H1 (cell line): ENCODE measurements at regions not wholly inside any gene's neighbourhood (a gene's known extent, or its start where the extent isn't known, plus 50 kb on each side); places are given as distances from the start of the nearest gene placed in this dataset.

Experiments used
- EZH2 ChIP-seq: fragments of 200-600 bp; sonication (generic); IDR thresholded peaks from 2 replicates; pipeline ENCODE4 v1.7.1; 2012; ENCODE audit warnings: low read depth, mild to moderate bottlenecking, moderate library complexity, low read length, inconsistent platforms; ENCODE audit not compliant: severe bottlenecking
- KDM1A ChIP-seq: fragments of 200-600, 300-600 bp; sonication (generic); IDR thresholded peaks from 2 replicates; pipeline ENCODE4 v1.7.1; 2016; ENCODE audit warnings: mild to moderate bottlenecking, low read length, borderline replicate concordance
- NRF1 ChIP-seq: IDR thresholded peaks from 2 replicates; pipeline ENCODE4 v1.6.1; 2011; ENCODE audit warnings: mild to moderate bottlenecking, low read depth, low read length, improper control_type of control experiment
- POLR2A ChIP-seq, 2 experiments: IDR thresholded peaks; 1 replicate in 1 of 2; 2 replicates in 1 of 2; pipeline ENCODE4 v1.6.1; 2011; ENCODE audit warnings: low read depth in 2 of 2, low read length in 2 of 2, mild to moderate bottlenecking in 2 of 2; ENCODE audit errors: control extremely low read depth in 1 of 2
- RBBP5 ChIP-seq: IDR thresholded peaks from 2 replicates; pipeline ENCODE4 v1.7.1; 2012; ENCODE audit warnings: low read depth, mild to moderate bottlenecking, inconsistent platforms, low read length, moderate library complexity, borderline replicate concordance
- SIX5 ChIP-seq: IDR thresholded peaks from 2 replicates; pipeline ENCODE4 v1.6.1; 2011; ENCODE audit warnings: mild to moderate bottlenecking, low read depth, low read length
- TF ChIP-seq, protein P1 (sequence below), 3 experiments: IDR thresholded peaks; 1 replicate in 2 of 3; 2 replicates in 1 of 3; pipeline versions ENCODE4 v1.5.1 to v1.6.1; 2011; ENCODE audit warnings: low read length in 3 of 3, mild to moderate bottlenecking in 3 of 3, inconsistent platforms in 2 of 3, low read depth in 1 of 3, moderate library complexity in 1 of 3; ENCODE audit not compliant: insufficient read depth in 1 of 3; ENCODE audit errors: control extremely low read depth in 1 of 3
- TF ChIP-seq, protein P2 (sequence below): IDR thresholded peaks from 2 replicates; pipeline ENCODE4 v1.6.1; 2012; ENCODE audit warnings: inconsistent platforms
- TF ChIP-seq, protein P3 (sequence below): IDR thresholded peaks from 2 replicates; pipeline ENCODE4 v1.6.1; 2011; ENCODE audit warnings: low read length, improper control_type of control experiment

DNA sequence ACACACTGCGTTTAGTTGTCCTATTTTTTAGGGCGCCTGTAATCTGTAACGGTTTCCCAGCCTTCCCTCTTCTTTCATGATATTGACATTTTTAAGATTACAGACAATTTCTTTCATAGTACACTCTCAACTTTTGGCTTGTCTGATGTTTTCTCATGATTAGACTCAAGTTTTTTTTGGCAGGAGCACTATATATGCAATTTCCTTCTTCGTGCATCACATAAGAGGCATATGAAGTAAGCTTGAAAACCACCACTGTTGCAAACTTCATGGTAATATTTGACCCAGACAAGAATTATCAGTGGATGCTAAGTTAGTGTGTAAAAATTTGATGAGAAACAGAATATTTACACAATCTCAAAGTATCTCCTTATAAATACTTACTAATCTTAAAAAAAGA is 119.2 kb upstream of the CMC1 start:
- no peak for TF ChIP-seq POLR2A (IDR thresholded peaks at IDR 0.05; ENCODE audit: control extremely low read depth in 1 of 2, low read depth in 2 of 2, low read length in 2 of 2)
- TF ChIP-seq EZH2 = no peak
- no peak for TF ChIP-seq SIX5
- TF ChIP-seq RBBP5 = no peak
- TF ChIP-seq, protein P1, sequence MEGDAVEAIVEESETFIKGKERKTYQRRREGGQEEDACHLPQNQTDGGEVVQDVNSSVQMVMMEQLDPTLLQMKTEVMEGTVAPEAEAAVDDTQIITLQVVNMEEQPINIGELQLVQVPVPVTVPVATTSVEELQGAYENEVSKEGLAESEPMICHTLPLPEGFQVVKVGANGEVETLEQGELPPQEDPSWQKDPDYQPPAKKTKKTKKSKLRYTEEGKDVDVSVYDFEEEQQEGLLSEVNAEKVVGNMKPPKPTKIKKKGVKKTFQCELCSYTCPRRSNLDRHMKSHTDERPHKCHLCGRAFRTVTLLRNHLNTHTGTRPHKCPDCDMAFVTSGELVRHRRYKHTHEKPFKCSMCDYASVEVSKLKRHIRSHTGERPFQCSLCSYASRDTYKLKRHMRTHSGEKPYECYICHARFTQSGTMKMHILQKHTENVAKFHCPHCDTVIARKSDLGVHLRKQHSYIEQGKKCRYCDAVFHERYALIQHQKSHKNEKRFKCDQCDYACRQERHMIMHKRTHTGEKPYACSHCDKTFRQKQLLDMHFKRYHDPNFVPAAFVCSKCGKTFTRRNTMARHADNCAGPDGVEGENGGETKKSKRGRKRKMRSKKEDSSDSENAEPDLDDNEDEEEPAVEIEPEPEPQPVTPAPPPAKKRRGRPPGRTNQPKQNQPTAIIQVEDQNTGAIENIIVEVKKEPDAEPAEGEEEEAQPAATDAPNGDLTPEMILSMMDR (IDR thresholded peaks at IDR 0.05; ENCODE audit: control extremely low read depth in 1 of 3, insufficient read depth in 1 of 3, low read depth in 1 of 3, low read length in 3 of 3) = no peak
- no peak for TF ChIP-seq NRF1
- TF ChIP-seq, protein P2, sequence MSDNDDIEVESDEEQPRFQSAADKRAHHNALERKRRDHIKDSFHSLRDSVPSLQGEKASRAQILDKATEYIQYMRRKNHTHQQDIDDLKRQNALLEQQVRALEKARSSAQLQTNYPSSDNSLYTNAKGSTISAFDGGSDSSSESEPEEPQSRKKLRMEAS = no peak
- TF ChIP-seq, protein P3, sequence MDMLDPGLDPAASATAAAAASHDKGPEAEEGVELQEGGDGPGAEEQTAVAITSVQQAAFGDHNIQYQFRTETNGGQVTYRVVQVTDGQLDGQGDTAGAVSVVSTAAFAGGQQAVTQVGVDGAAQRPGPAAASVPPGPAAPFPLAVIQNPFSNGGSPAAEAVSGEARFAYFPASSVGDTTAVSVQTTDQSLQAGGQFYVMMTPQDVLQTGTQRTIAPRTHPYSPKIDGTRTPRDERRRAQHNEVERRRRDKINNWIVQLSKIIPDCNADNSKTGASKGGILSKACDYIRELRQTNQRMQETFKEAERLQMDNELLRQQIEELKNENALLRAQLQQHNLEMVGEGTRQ = no peak
- TF ChIP-seq KDM1A = no peak
